DMS153 treated with DMSO at 0.1 percent for 48 hours (cell line): ENCODE measurements at regions not wholly inside any gene's neighbourhood (a gene's known extent, or its start where the extent isn't known, plus 50 kb on each side); places are given as distances from the start of the nearest gene placed in this dataset.
"Not testable (repeated sequence)": the region's sequence is repeated elsewhere in the genome, so short reads cannot be mapped to it uniquely, and the experiment has no call there.

Experiments used
- DNase-seq: peaks from one replicate; lab custom pipeline; 2025; ENCODE audit not compliant: unreplicated experiment; lab: John Stamatoyannopoulos, UW

DNA sequence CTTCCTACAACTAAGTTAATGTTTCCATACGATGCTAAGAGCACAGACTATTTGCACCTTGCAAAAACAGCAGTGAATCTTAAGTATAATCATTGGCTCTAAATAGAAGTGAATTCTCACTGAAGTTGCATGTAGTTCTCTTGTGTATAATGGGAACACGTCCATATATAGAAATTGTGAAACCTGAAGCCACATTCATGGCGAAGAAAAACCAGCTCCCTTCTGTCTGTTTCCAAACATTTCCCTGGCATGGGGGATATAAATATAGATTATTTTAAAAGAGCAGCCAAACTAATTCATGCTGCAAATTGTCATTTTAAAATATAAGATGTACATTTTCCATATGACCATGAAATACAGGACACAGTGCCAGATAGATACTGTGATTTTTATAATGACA is 71.1 kb downstream of the TRAM1L1 start:
- no peak for DNase-seq

DNA sequence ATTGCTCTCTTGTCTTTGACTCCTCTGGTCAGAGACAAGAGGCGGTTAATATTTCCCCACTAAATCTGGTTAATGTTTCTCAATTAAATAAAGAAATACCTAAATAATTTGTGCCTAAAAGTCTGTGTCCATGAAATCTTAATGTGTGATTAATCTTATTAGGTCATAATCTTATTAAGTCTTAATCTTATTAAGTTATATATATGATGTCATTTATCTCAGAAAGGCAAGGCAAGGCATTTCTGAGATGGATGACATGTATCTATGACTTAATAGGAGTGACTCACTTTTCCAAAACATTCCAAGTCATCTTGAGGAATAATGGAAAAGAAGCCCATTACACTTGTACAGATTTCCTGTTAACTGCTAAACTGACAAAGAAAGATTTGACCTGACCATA is 74.7 kb downstream of the TRAM1L1 start:
- no peak for DNase-seq

DNA sequence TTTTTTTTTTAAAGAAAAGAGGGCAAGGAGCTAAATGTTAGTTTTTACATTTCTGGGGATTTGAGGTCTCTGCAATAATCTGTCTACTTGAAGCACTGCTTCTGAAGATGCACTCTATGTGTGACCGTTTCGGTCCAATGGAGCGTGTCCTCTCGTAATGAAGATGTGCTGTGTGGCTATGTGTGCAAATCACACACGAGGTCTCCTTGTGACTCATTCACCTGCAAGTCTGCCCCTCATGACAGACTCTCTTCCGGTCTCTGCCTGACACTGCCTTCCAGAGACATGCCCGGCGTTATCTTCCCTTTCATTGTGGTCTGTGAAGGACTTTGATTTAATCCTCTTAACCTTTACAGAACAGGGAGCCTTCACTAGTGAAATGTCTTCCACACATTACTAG is 84.3 kb downstream of the TRAM1L1 start:
- no peak for DNase-seq

- DNase-seq, result no peak
Measured at GRCh38 chr4:116982656-116983055, 102.7 kb downstream of the TRAM1L1 start.

- not testable (repeated sequence) for DNase-seq
Measured at GRCh38 chr4:116980436-116980835, 104.9 kb downstream of the TRAM1L1 start.

DNA sequence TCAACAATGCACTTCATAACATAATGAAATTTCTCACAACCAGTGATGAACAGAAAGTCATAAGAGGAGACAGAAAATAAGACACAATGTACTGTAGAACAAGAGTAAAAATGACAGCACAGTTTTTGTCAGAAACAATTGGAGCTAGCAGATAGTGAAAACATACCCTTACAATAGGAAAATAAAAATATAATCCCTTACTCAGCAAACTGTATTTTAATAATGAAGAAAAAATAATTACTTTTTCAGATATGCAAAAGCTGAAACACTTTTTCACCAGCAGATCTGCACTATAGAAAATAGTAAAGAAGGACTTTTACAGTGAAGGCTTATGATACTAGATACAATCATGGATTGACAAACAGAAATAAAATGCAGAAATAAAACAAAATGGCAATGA is 126.3 kb downstream of the TRAM1L1 start:
- no peak for DNase-seq

DNA sequence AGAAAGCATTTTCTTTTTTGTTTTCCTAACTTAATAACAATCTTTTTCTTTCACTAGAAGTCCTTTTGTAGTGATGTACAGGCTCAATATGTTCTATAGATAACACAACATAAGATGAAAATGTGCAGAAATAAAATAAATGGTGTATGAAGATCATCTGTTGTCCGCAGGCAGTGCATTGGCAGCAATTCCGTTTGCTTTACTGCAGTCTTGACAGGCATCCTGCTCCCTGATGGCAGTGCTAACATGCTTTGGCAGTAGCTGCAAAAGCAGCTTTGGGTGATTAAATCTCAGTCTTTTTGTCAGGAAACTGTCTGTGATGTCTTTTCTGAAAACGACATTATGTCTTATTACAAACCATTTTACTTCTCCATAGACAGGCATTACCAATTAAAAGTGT is 131.4 kb downstream of the TRAM1L1 start:
- DNase-seq, result no peak

DNA sequence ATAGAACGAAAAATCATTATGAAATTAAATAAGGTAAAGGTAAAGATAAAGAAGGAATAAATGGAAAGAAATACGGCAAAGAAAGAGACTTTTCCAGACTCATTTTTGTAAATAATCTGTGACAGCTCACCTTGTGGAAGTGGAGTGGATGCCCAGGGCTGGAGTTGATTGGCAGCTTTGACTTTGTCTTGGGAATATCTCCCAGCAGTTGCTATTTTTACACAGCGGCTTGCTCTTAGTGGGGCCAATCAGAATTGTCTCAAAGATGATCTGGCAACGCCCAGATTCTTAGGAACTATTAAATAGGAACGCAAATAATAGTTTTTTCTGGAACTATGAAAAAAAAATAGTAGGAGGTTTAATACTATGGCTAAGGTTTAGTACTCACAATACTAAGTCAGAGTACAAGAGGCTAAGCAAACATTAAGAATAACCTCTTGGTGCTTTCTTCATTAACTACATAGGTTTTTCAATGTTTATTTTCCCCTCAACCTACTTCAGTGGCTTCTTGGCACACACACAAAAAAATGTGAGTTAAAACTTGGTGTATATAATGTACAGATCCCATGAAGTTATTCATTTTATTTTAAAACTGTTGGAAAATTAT is 132.7 kb downstream of the TRAM1L1 start:
- no peak for DNase-seq

DNA sequence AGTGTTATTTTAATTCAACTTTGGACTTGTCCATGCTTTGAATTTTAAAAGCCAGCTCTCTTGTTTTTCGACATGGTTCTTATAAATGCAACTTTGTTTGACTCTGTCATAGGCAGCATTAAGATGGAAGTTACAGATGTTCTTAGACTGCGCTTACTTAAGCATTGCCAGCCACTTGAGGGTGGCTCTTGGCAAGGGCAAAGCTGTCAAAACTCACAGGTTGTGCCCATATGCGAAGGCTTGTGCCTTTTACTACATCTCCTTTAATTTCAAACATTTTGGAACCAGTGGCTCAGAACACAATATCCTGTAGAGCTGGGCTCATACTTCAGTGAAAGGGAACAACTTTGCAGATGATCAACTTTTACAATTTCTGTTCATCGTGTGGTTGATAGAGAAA is 135.5 kb downstream of the TRAM1L1 start:
- DNase-seq, result no peak

DNA sequence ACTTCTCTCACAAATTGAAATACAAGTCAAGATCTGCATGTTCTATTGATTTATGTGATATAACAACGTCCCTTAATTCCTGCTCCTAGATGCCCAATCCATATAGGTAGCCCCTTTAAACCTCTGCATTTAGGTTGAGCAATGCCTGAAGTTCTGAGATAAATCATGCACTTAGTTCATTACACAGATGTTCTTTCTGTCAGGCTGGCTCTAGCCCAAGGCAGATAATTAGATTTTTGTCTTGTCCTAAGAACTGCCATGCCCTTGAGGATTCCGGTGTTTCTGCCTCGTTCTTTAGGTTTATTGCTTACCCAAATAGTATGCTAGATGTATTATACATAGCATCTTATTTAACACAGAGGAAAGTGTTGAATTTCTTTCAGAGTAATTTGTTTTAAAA is 143.1 kb downstream of the TRAM1L1 start:
- no peak for DNase-seq

- DNase-seq, result no peak
Measured at GRCh38 chr4:116930329-116930728, 155.0 kb downstream of the TRAM1L1 start.

DNA sequence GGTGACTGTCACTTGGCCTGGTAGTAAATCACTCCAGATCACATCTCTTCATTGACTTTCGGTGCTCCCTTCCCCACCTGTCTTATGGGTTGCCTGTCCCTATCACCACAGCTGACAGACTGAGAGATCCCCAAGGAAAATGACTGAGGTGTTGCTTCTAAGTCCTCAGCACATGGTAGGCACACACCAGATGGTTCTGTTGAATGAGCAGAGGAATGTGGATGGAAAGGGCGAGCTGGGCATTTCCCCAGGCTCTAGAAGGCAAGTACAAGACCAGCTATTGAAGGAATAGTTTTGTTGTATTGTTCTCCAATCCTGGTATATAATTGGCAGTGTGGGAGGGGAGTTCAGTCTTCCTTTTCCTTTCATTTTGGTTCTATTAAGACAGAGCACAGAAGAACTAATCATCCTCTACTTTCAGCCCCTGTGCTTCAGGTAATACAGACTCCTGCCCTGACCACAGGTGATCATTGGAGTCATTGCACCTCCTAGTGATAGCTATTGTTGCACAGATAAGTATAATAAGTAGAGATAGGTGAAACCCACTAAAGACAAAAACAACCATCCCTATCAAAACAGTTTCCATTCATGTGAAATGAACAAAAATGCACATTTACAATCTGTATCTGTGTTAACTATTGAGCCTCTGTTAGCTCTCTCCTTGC is 158.6 kb downstream of the TRAM1L1 start:
- no peak for DNase-seq

DNA sequence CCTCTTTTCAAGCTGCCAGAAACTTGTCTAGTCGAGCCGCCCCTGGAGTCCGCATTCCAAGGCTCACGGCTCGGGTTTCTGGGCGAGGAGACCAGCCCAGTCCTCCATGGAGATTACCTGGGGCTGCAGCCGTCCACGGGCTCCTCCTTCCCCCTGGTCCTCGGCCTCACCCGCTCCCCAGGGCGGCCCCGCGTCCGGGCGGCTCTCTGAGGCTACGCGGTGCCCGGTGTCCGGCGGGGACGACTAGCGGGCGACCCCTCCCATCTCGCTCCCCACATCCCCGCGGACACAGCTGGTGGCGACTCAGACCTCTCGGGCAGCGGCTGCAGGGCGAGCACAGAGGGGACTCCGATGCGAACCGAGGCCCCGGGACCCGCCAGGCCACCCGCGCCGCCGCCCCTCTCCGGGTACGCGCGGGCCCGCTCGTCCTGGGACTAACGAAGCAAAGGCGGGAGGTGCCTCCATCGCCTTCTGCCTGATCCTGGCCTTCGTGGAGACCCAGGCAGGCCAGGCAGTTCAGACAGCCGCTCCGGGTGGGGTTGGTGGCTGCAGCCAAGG is 159.4 kb downstream of the TRAM1L1 start:
- DNase-seq, result no peak

DNA sequence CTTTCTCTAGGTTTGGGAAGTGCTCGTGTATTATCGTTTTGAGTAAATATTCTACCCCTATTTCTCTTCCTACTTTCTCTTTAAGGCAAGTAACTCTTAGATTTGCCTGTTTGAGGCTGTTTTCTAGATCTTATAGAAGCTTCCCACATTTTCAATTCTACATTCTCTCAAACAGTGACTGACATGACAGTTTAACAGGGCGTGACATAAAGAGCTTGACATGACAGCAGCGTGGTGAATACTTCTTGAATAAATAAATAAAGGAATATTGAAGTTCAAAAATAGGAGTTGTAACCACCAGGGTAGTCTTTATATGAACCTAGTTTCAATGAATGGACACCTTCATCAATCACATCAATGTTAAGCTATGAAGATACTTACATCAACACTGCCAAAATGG is 162.0 kb downstream of the TRAM1L1 start:
- no peak for DNase-seq

DNA sequence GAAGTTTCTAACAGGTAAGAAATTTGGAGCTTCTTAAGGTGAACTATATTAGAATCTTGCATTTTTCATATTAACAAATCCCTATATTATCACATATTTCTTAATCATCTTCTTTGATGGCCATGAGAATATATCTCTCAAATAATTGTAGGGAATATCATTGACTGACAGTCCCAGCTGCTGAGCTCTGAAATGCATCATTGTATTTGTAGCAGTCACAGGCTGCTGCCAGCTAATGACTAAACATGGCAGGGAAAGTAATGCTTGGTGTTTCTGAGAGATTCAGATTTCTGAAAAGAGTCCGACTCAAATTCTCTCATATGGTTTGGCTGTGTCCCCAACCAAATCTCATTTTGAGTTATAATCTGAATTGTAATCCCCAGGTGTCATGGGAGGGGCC is 171.9 kb downstream of the TRAM1L1 start:
- DNase-seq, result no peak

DNA sequence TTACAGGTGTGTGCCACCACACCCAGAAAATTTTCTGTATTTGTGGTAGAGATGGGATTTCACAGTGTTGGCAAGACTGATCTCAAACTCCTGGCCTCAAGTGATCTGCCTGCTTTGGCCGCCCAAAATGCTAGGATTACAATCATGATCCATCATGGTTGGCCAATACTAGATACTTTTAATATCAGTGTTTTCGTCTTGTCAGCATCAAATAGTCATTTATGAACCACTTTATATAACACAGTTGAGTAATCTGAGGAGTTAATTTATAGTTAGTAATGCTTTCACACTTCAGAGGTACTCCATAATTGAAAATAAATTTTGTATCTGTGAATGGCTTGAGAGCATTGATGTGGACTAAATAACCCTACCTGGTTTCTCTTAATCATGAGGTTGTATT is 178.6 kb downstream of the TRAM1L1 start:
- no peak for DNase-seq

DNA sequence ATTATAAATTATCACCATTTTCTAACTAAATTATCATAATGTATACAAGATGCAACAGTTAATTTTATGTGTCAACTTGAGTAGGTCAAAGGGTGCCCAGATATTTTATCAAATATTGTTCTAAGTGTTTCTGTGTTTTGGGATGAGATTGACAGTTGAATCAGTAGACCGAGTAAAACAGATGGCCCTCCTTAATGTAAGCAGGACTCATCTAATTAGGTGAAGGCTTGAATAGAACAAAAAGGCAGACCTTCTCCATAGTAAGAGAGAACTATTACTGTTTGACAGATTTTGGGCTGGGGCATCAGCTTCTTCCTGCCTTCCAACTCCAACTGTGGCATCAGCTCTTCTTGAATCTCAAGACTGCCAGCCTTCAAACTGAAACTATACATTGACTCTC is 185.8 kb downstream of the TRAM1L1 start:
- DNase-seq, result no peak

GRCh38 chr4:116885579-116885978 is 199.8 kb downstream of the TRAM1L1 start:
- no peak for DNase-seq

- DNase-seq, result no peak
Measured at GRCh38 chr4:116882503-116882902, 202.9 kb downstream of the TRAM1L1 start.

DNA sequence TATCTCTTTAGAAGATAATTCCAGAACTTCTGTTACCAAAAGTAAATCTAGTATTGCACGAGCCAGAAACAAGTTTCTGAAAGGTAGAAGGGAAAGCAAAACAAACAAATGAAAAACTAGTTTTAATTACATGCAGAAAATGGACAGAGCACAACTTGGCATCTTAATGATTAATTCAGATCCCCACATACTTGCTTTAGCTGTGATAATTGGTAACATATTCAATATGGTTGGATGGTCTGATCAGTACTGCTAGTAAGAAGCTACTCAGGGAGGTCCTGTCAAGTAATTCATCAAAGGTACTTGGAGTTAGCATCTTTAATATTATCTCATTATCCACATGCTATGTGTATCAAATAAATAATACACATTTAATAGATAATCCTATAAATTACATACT is 204.3 kb downstream of the TRAM1L1 start:
- no peak for DNase-seq

DNA sequence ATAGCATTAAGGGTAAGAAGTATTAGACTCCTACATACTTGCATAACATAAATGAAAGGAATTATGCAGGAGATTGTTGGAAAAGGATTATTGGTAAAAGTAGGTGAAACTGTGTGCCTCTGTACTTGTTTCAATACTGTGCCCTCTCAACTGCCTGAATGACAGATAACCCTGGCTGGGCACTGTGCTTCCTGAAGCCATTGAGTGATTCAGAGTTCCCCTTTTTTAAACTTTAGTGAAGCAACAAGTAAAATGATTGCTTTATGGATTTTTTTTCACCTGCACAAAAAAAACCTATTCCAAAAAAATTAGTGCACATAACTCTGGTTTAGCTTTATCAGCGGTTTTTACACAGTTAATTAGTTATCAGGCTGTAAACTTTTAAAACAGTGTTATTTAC is 204.8 kb downstream of the TRAM1L1 start:
- DNase-seq, result no peak

DNA sequence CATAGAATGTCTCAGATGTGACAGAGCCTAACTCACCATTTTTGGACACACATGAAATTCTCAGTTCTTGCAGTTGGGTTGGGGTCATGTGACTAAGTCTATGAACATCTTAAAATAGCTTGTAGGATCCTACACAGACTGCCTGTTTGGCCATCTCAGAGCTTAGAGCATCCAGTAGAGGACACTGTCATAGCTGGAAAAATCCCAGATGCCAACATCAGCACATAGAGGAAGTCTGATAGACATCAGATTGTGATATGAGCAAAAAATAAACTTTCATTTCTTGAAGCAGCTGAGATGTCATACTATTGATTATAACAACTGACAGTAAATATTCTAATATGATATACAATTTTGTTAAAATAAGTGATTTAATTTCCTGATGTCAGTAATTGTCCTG is 207.1 kb downstream of the TRAM1L1 start:
- DNase-seq, result no peak

GRCh38 chr4:116877069-116877468 is 208.3 kb downstream of the TRAM1L1 start:
- no peak for DNase-seq
